Cardiac fibroblast (primary cell): ENCODE measurements at regions not wholly inside any gene's neighbourhood (a gene's known extent, or its start where the extent isn't known, plus 50 kb on each side); places are given as distances from the start of the nearest gene placed in this dataset.
"Not testable (repeated sequence)": the region's sequence is repeated elsewhere in the genome, so short reads cannot be mapped to it uniquely, and the experiment has no call there.

Source experiments
- DNase-seq, 2 donors: peaks; one replicate each; pipeline versions ENCODE4 v3.0.0 to v3.0.0-alpha.2; 2010; ENCODE audit warnings: low read depth in 2 of 2
- H3K4me3 ChIP-seq, 2 donors: replicated peaks in 1 of 2; 1 replicate in 1 of 2; 2 replicates in 1 of 2; pipeline ENCODE4 v1.5.1; 2011; ENCODE audit warnings: low read depth in 2 of 2, low read length in 2 of 2, mild to moderate bottlenecking in 2 of 2, moderate library complexity in 1 of 2
- TF ChIP-seq, protein P1 (sequence below): IDR thresholded peaks from one replicate; pipeline ENCODE4 v1.5.1; 2011; ENCODE audit warnings: low read depth, mild to moderate bottlenecking, low read length, inconsistent platforms

DNA sequence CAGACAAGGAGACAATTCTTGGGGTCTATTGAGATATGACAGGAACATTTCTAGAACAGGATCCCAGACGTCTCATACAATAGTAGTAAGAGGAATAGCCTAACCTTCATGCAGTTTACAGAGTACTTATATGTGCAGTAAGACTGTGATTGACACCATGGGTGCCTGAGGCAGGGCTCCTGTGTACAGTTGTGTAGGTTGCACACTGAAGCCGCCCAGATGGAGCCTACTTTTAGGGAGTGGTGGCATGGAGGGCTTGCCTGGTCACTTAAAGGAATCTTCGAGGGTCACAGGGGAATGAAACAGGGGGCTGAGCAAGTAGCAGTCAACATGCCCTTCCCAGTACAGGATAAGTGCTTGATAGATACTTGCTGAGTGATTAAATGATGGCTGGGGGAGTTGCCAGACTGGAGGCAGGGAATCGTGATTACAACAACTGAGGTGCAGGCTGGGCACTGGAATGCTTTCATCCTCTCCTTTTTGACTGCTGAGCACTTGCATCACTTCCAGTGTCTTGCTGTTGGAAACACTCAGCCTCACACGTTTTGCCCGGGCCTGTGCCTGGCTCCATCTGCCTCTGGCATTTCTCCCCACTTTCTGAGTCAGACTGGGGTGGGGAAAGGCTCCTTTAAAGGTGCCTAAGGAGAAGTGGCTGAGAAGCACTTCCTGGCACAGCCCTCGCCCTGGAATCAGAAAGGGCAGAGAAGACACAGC, 71.0 kb downstream of the COPRS start:
- peak; percentile 84 to 86 for DNase-seq

DNA sequence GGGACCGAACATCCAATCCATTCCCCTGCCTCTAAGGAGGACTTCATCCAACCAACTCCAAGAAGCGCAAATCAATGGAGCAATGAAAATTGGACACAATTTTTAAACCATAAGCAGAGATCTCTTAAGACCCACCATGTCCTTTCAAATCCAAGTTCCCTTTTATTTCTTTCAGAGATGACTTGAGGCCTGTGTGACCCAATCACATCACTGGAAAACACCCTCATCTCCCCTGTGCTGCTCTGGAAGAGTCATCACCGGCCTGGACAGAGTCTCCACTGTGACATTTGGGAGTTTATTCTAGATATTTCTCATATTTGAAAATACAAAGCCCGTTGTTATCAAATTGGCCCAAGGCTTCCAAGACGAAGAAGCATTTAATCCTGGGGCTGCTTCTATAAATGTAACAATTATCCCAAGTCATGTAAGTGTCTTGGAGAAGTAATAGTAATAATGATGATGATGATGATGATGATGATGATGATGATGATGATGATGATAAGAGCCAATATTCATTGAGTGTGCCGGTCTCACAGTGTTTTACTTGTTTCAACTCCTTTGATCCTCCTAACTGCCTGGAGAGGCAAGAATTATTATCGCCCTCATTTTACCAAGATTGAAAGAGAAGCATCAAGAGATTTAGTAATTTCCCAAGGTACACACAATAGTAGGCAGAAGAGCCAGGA, 72.1 kb downstream of the COPRS start:
- no peak overlapping the region for H3K4me3 ChIP-seq
- DNase-seq = no peak
- TF ChIP-seq, protein P1, sequence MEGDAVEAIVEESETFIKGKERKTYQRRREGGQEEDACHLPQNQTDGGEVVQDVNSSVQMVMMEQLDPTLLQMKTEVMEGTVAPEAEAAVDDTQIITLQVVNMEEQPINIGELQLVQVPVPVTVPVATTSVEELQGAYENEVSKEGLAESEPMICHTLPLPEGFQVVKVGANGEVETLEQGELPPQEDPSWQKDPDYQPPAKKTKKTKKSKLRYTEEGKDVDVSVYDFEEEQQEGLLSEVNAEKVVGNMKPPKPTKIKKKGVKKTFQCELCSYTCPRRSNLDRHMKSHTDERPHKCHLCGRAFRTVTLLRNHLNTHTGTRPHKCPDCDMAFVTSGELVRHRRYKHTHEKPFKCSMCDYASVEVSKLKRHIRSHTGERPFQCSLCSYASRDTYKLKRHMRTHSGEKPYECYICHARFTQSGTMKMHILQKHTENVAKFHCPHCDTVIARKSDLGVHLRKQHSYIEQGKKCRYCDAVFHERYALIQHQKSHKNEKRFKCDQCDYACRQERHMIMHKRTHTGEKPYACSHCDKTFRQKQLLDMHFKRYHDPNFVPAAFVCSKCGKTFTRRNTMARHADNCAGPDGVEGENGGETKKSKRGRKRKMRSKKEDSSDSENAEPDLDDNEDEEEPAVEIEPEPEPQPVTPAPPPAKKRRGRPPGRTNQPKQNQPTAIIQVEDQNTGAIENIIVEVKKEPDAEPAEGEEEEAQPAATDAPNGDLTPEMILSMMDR = no peak

More for the DNA sequence above, 71.0 kb downstream of the COPRS start:
- TF ChIP-seq, protein P1 = no peak
- no peak overlapping the region for H3K4me3 ChIP-seq

DNA sequence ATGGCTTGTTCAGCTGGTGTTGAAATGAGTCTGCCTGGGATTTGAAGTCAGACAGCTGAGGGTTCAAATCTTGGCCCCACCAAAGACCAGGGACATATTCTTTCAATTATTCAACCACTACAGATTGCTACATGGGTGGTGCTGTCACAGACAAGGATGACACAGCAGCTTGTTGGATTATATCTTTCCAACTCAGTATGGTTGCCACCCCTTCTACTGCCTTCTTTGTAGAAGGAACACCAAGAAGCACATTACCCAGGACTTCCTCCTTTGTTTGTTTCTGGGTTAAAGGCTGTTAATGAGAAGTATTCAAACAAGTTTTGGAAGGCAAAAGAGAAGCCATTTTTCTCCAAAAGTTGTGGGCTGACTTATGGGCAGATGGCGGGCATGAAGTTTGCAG, 78.6 kb downstream of the COPRS start:
- TF ChIP-seq, protein P1 = no peak
- no peak overlapping the region for H3K4me3 ChIP-seq
- no peak for DNase-seq

DNA sequence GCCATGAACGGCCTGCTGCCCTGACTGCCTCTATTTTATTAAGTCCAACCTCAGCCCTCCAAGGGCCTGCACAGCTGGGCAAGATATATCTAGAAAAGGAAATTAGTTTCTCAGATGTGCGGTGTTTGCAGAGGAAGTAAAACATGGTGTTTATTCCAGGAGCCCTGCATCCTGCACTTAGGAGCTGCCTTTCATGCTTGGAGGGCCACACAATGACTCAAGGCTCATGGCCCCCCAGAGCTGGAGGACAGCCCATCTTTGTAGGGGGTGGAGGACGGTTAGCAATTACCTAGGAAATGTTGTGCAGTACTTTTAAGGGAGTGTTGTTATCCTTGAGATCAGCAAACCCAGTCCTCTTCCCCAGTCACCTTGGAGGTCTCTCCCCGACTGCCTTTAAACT, 80.5 kb downstream of the COPRS start:
- H3K4me3 ChIP-seq = no peak overlapping the region
- TF ChIP-seq, protein P1 = no peak
- DNase-seq = no peak

DNA sequence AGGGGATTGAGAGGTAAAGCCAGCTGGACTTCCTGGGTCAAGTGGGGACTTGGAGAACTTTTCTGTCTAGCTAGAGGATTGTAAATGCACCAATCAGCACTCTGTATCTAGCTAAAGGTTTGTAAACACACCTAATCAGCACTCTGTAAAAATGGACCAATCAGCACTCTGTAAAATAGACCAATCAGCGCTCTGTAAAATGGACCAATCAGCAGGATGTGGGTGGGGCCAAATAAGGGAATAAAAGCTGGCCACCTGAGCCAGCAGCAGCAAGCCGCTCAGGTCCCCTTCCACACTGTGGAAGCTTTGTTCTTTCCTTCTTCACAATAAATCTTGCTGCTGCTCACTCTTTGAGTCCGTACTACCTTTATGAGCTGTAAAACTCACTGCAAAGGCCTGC, 87.7 kb downstream of the COPRS start:
- H3K4me3 ChIP-seq, DNase-seq: not testable (repeated sequence)

DNA sequence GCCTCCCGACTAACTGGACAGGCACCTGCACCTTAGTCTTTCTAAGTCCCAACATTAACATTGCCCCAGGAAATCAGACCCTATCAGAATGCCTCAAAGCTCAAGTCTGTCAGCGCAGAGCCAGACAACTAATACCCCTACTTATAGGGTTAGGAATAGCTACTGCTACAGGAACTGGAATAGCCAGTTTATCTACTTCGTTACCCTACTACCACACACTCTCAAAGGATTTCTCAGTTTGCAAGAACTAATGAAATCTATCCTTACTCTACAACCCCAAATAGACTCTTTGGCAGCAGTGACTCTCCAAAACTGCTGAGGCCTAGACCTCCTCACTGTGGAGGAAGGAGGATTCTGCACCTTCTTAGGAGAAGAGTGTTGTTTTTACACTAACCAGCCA, 88.5 kb downstream of the COPRS start:
- H3K4me3 ChIP-seq, DNase-seq: not testable (repeated sequence)

DNA sequence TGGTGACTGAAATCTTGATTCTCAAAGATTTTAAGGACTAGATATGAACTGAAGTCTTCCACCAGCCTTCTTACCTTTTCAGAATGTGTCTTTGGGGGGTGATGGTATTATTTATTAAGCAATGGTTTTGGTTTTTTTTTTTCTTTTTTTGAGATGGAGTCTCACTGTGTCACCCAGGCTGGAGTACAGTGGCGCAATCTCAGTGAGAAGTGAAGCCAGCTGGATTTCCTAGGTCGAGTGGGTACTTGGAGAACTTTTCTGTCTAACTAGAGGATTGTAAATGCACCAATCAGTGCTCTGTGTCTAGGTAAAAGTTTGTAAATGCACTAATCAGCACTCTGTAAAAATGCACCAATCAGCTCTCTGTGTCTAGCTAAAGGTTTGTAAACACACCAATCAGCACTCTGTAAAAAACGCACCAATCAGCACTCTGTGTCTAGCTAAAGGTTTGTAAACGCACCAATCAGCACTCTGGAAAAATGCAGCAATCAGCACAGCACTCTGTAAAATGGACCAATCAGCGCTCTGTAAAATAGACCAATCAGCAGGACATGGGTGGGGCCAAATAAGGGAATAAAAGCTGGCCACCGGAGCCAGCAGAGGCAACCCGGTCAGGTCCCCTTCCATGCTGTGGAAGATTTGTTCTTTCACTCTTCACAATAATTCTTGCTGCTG, 97.1 kb downstream of the COPRS start:
- DNase-seq, H3K4me3 ChIP-seq: not testable (repeated sequence)

DNA sequence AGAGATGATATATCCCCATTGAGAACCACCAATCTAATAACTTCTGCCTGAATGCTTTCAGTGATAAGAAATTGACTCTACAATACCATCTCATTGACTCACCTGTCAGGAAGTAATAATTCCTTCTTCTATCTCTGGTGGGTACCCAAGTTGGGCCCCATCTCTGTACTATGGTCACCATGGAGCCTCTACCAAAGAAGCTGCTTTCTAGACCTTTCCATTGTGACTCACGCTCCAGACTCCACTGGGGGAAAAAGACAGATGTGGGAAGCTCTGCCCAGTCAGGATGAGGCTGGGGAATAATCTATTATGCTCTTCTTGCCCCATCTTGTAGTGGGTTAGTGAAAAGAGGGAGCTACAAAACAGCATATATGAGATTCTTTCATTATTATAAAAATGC, 100.4 kb downstream of the COPRS start:
- DNase-seq = no peak
- TF ChIP-seq, protein P1 = no peak
- H3K4me3 ChIP-seq = no peak overlapping the region
